GM18505 (cell line): ENCODE measurements at regions not wholly inside any gene's neighbourhood (a gene's known extent, or its start where the extent isn't known, plus 50 kb on each side); places are given as distances from the start of the nearest gene placed in this dataset.
"Not testable (repeated sequence)": the region's sequence is repeated elsewhere in the genome, so short reads cannot be mapped to it uniquely, and the experiment has no call there.

Experiments
- ATAC-seq: cut with Tn5 transposase; IDR thresholded peaks from one replicate; pipeline ENCODE4 v1.9.1; 2021; ENCODE audit not compliant: unreplicated experiment
- POLR2A ChIP-seq: IDR thresholded peaks from 4 replicates; pipeline ENCODE4 v1.6.1; 2011; ENCODE audit warnings: borderline replicate concordance; ENCODE audit not compliant: insufficient read depth, insufficient read length; ENCODE audit errors: extremely low read depth

- no peak for TF ChIP-seq POLR2A
- ATAC-seq: no peak
Observed at GRCh38 chr10:109593682-109594081, 329.6 kb downstream of the XPNPEP1 start.

- no peak for TF ChIP-seq POLR2A
- no peak for ATAC-seq
Observed at GRCh38 chr10:109592391-109592790, 330.9 kb downstream of the XPNPEP1 start.

- no peak for TF ChIP-seq POLR2A
Observed at GRCh38 chr10:109591601-109592000, 331.7 kb downstream of the XPNPEP1 start.

GRCh38 chr10:109588259-109588658 is 335.1 kb downstream of the XPNPEP1 start:
- no peak for TF ChIP-seq POLR2A

More at GRCh38 chr10:109591601-109592000, 331.7 kb downstream of the XPNPEP1 start:
- no peak for ATAC-seq

GRCh38 chr10:109587366-109587765 is 335.9 kb downstream of the XPNPEP1 start:
- ATAC-seq: no peak

More at GRCh38 chr10:109588259-109588658, 335.1 kb downstream of the XPNPEP1 start:
- no peak for ATAC-seq

GRCh38 chr10:109556399-109556798 is 366.9 kb downstream of the XPNPEP1 start:
- no peak for ATAC-seq
- TF ChIP-seq POLR2A: no peak

More at GRCh38 chr10:109587366-109587765, 335.9 kb downstream of the XPNPEP1 start:
- TF ChIP-seq POLR2A: no peak

- ATAC-seq: not testable (repeated sequence)
Observed at GRCh38 chr10:109542050-109542603, 381.2 kb downstream of the XPNPEP1 start.

- ATAC-seq: no peak
- no peak for TF ChIP-seq POLR2A
Observed at GRCh38 chr10:109534193-109534592, 389.1 kb downstream of the XPNPEP1 start.

- no peak for TF ChIP-seq POLR2A
- ATAC-seq: no peak
Observed at GRCh38 chr10:109529258-109529657, 394.1 kb downstream of the XPNPEP1 start.

GRCh38 chr10:109517748-109518147 is 405.6 kb downstream of the XPNPEP1 start:
- ATAC-seq: no peak

GRCh38 chr10:109504401-109504800 is 418.9 kb downstream of the XPNPEP1 start:
- ATAC-seq: no peak
- TF ChIP-seq POLR2A: no peak

More at GRCh38 chr10:109517748-109518147, 405.6 kb downstream of the XPNPEP1 start:
- TF ChIP-seq POLR2A: no peak

- no peak for TF ChIP-seq POLR2A
- ATAC-seq: no peak
Observed at GRCh38 chr10:109487691-109488090, 435.6 kb downstream of the XPNPEP1 start.

GRCh38 chr10:109480836-109481235 is 442.5 kb downstream of the XPNPEP1 start:
- no peak for TF ChIP-seq POLR2A
- ATAC-seq: no peak

GRCh38 chr10:109475711-109476421 is 447.4 kb downstream of the XPNPEP1 start:
- ATAC-seq: no peak

More at GRCh38 chr10:109475711-109476421, 447.4 kb downstream of the XPNPEP1 start:
- TF ChIP-seq POLR2A: no peak
